ENCODE measurements at regions not wholly inside any gene's neighbourhood (a gene's known extent, or its start where the extent isn't known, plus 50 kb on each side); places are given as distances from the start of the nearest gene placed in this dataset.

- Histone ChIP-seq H3K4me3 (ENCODE audit: low read length) (no peak overlapping the region), H3K27me3 (ENCODE audit: control insufficient read depth, insufficient read depth, low read length) (no peaks in the 10 kb centered on the region), H3K9me3 (ENCODE audit: control insufficient read depth, insufficient read depth, low read length) (no peaks in the 10 kb centered on the region), H3K27ac (ENCODE audit: low read length) (no peak overlapping the region), H3K36me3 (ENCODE audit: control insufficient read depth, insufficient read depth, low read length) (no peaks in the 10 kb centered on the region), H3K4me1 (ENCODE audit: control insufficient read depth, insufficient read depth, low read length) (peaks cover 47% of the 10 kb centered on the region)
- ATAC-seq: no peak
- Mint-ChIP-seq H3K9me3 (no peaks in the 10 kb centered on the region), H3K4me3 (no peak overlapping the region), H3K4me1 (peaks cover 36 to 51% of the 10 kb centered on the region in 2 donors), H3K27ac (peak overlapping the region; percentile 60 to 93), H3K27me3 (ENCODE audit: low read depth in 2 of 2) (no peaks in the 10 kb centered on the region), H3K36me3 (no peaks in the 10 kb centered on the region)
- WGBS (ENCODE audit: insufficient coverage): 91% methylated on average over 16 of the region's 16 CpGs
- intact Hi-C loops (cut with micrococcal nuclease): no loop called here
- no peak for DNase-seq
- TF ChIP-seq CTCF (IDR thresholded peaks at IDR 0.05): no peak
Observed at GRCh38 chr14:50056435-50056834, 59.9 kb downstream of the VCPKMT start.

- TF ChIP-seq CTCF (IDR thresholded peaks at IDR 0.05): no peak
- no peak for ATAC-seq
- H3K4me1 Mint-ChIP-seq: peaks cover 42 to 57% of the 10 kb centered on the region in 2 donors
- intact Hi-C loops (cut with micrococcal nuclease): no loop called here
- H3K27ac Mint-ChIP-seq: peak overlapping the region; percentile 60 to 93
- H3K27me3 ChIP-seq (ENCODE audit: control insufficient read depth, insufficient read depth, low read length): no peaks in the 10 kb centered on the region
- DNase-seq: no peak
- no peaks in the 10 kb centered on the region for H3K36me3 ChIP-seq (ENCODE audit: control insufficient read depth, insufficient read depth, low read length)
- no peak overlapping the region for H3K4me3 ChIP-seq (ENCODE audit: low read length)
- no peaks in the 10 kb centered on the region for H3K9me3 ChIP-seq (ENCODE audit: control insufficient read depth, insufficient read depth, low read length)
- H3K27ac ChIP-seq (ENCODE audit: low read length): no peak overlapping the region
- no peaks in the 10 kb centered on the region for H3K27me3 Mint-ChIP-seq (ENCODE audit: low read depth in 2 of 2)
- peak overlapping the region; percentile 80 for H3K4me3 Mint-ChIP-seq
- H3K9me3 Mint-ChIP-seq: no peaks in the 10 kb centered on the region
- WGBS (ENCODE audit: insufficient coverage): 77% methylated on average over 4 of the region's 5 CpGs
- H3K4me1 ChIP-seq (ENCODE audit: control insufficient read depth, insufficient read depth, low read length): peaks cover 56% of the 10 kb centered on the region
- no peaks in the 10 kb centered on the region for H3K36me3 Mint-ChIP-seq
Observed at GRCh38 chr14:50057331-50057730, 59.0 kb downstream of the VCPKMT start.

- no peaks in the 10 kb centered on the region for H3K27me3 ChIP-seq (ENCODE audit: control insufficient read depth, insufficient read depth, low read length)
- peaks cover 63% of the 10 kb centered on the region for H3K4me1 ChIP-seq (ENCODE audit: control insufficient read depth, insufficient read depth, low read length)
- Mint-ChIP-seq H3K27ac (peak overlapping the region; percentile 60 to 93), H3K36me3 (no peaks in the 10 kb centered on the region), H3K4me3 (no peak overlapping the region), H3K27me3 (ENCODE audit: low read depth in 2 of 2) (no peaks in the 10 kb centered on the region), H3K9me3 (no peaks in the 10 kb centered on the region), H3K4me1 (peaks cover 50 to 64% of the 10 kb centered on the region in 2 donors)
- H3K9me3 ChIP-seq (ENCODE audit: control insufficient read depth, insufficient read depth, low read length): no peaks in the 10 kb centered on the region
- H3K27ac ChIP-seq (ENCODE audit: low read length): no peak overlapping the region
- ATAC-seq (no peak), DNase-seq (no peak)
- no peaks in the 10 kb centered on the region for H3K36me3 ChIP-seq (ENCODE audit: control insufficient read depth, insufficient read depth, low read length)
- H3K4me3 ChIP-seq (ENCODE audit: low read length): no peak overlapping the region
- TF ChIP-seq CTCF (IDR thresholded peaks at IDR 0.05): no peak
- intact Hi-C loops (cut with micrococcal nuclease): no loop called here
- 100% methylated on average over 1 of the region's 1 CpG for WGBS (ENCODE audit: insufficient coverage)
Observed at GRCh38 chr14:50058113-50058512, 58.3 kb downstream of the VCPKMT start.

All from natural killer cell (primary cell).